SU-DHL-6 (cell line): ENCODE measurements at regions not wholly inside any gene's neighbourhood (a gene's known extent, or its start where the extent isn't known, plus 50 kb on each side); places are given as distances from the start of the nearest gene placed in this dataset.

Experiments
- H2AFZ ChIP-seq: fragments of 200-600 bp; sonication (generic); 2 replicates; pipeline ENCODE4 v1.6.1; 2014; ENCODE audit warnings: low read depth, mild to moderate bottlenecking, moderate library complexity, mixed read lengths, antibody characterized with exemption, low read length; ENCODE audit not compliant: severe bottlenecking
- H3F3A ChIP-seq: fragments of 200-600 bp; shearing (Covaris generic); 2 replicates; pipeline ENCODE4 v1.6.0; 2016; ENCODE audit warnings: antibody characterized with exemption, mild to moderate bottlenecking; ENCODE audit not compliant: insufficient read depth
- H3K27ac ChIP-seq: fragments of 200-600 bp; sonication (generic); 2 replicates; pipeline ENCODE4 v1.5.1; 2016; ENCODE audit warnings: low read depth, mild to moderate bottlenecking, low read length, moderate library complexity, mixed read lengths
- H3K27me3 ChIP-seq: fragments of 200-600 bp; sonication (generic), shearing (Covaris generic); 2 replicates; pipeline ENCODE4 v1.6.0; 2014; ENCODE audit warnings: mild to moderate bottlenecking, low read length
- H3K36me3 ChIP-seq: fragments of 200-600 bp; sonication (generic); 2 replicates; pipeline ENCODE4 v1.6.1; 2014; ENCODE audit warnings: mild to moderate bottlenecking, low read length, mixed read lengths
- H3K4me2 ChIP-seq: fragments of 300-600, 200-600 bp; shearing (Covaris generic), sonication (generic); 2 replicates; pipeline ENCODE4 v1.6.0; 2014; ENCODE audit warnings: low read length, low read depth, mild to moderate bottlenecking; ENCODE audit not compliant: poor library complexity, severe bottlenecking
- H3K4me3 ChIP-seq: fragments of 200-600 bp; sonication (generic); 2 replicates; pipeline ENCODE4 v1.5.1; 2014; ENCODE audit warnings: antibody characterized with exemption, low read length, mild to moderate bottlenecking, mixed read lengths; ENCODE audit not compliant: insufficient read depth, poor library complexity, severe bottlenecking
- H3K79me2 ChIP-seq: fragments of 200-600 bp; sonication (generic); 2 replicates; pipeline ENCODE4 v1.6.1; 2014; ENCODE audit warnings: mild to moderate bottlenecking, low read length, moderate library complexity; ENCODE audit not compliant: insufficient read depth
- H3K9ac ChIP-seq: fragments of 200-600 bp; sonication (generic); 2 replicates; pipeline ENCODE4 v1.7.0; 2014; ENCODE audit warnings: mild to moderate bottlenecking, low read length
- H3K9me2 ChIP-seq: fragments of 200-600 bp; sonication (generic); replicated peaks from 2 replicates; pipeline ENCODE4 v1.6.1; 2014; ENCODE audit warnings: low read length; ENCODE audit not compliant: insufficient read depth
- H3K9me3 ChIP-seq: fragments of 200-600 bp; sonication (generic); 2 replicates; pipeline ENCODE4 v1.6.1; 2014; ENCODE audit warnings: low read length, mixed read lengths; ENCODE audit not compliant: insufficient read depth
- H4K20me1 ChIP-seq: fragments of 200-600 bp; sonication (generic); 2 replicates; pipeline ENCODE4 v1.6.1; 2014; ENCODE audit warnings: low read depth, mild to moderate bottlenecking, antibody characterized with exemption, low read length, moderate library complexity, mixed read lengths
- EZH2phosphoT487 ChIP-seq: fragments of 200-600 bp; sonication (generic), shearing (Covaris generic); conservative IDR thresholded peaks from 2 replicates; pipeline ENCODE4 v1.6.1; 2018; ENCODE audit warnings: mild to moderate bottlenecking, antibody characterized with exemption, low read length, moderate library complexity, mixed read lengths
- TF ChIP-seq, protein P1 (sequence below): fragments of 200-600 bp; sonication (generic); IDR thresholded peaks from one replicate; pipeline ENCODE4 v1.5.1; 2017; ENCODE audit warnings: antibody characterized with exemption, mild to moderate bottlenecking, low read length, moderate library complexity; ENCODE audit not compliant: insufficient read depth, poor library complexity, severe bottlenecking

DNA sequence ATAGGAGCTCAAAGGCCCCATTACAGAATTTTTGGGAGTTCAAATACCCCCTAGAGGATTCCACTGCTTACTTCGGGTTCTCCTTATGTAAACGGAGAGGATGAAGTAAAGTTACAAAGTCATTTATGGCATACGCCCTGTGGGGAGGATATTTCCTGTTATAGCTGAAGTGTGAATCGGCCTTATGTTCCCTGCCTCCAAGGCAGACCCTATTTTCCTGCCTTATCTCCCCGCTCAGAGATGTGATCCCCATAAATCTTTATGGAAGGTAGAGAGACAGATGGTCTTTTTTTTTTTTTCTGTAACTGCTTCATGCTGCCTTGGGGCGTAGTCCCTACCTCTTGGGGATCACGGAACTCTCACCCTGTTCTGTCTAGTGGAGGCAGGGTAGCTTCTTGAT lies 56.0 kb upstream of the DHX15 start:
- no peaks in the 10 kb centered on the region for H3K27me3 ChIP-seq
- TF ChIP-seq EZH2phosphoT487: no peak

DNA sequence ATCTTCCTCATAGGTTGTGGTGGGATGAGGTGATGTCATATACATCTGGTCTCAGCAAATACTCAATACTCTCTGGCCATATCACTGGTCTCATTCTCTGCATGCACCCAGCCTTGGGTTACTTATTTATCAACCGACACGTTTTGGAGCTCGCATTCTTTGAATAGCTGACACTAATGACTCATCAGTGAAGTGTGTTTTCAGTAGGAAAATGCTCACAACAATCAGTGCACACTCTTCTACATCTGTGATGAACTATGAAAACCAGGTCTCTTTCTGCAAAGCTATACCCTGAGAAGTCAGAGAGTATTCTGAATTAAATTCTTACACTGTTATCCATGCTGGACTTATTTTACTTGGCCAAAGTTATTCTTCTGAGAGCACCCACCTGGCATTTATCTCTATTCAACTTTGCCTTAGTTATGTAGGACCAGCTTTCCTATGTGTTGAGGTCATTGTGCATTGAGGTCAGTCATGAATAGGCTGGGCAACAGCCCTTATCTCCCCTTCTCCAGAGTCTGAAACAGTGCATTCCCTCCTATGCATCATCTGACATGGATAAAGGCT lies 58.7 kb upstream of the DHX15 start:
- no peak overlapping the region for H3K27ac ChIP-seq
- H3K9me2 ChIP-seq: no peaks in the 10 kb centered on the region

More for the DNA sequence above, 56.0 kb upstream of the DHX15 start:
- H4K20me1 ChIP-seq: no peaks in the 10 kb centered on the region
- H3K4me2 ChIP-seq: no peak overlapping the region
- no peak overlapping the region for H2AFZ ChIP-seq
- no peaks in the 10 kb centered on the region for H3F3A ChIP-seq
- no peaks in the 10 kb centered on the region for H3K9me3 ChIP-seq
- no peaks in the 10 kb centered on the region for H3K9me2 ChIP-seq
- H3K36me3 ChIP-seq: no peaks in the 10 kb centered on the region
- no peak overlapping the region for H3K4me3 ChIP-seq
- H3K9ac ChIP-seq: no peak overlapping the region
- no peaks in the 10 kb centered on the region for H3K79me2 ChIP-seq
- H3K27ac ChIP-seq: no peak overlapping the region

DNA sequence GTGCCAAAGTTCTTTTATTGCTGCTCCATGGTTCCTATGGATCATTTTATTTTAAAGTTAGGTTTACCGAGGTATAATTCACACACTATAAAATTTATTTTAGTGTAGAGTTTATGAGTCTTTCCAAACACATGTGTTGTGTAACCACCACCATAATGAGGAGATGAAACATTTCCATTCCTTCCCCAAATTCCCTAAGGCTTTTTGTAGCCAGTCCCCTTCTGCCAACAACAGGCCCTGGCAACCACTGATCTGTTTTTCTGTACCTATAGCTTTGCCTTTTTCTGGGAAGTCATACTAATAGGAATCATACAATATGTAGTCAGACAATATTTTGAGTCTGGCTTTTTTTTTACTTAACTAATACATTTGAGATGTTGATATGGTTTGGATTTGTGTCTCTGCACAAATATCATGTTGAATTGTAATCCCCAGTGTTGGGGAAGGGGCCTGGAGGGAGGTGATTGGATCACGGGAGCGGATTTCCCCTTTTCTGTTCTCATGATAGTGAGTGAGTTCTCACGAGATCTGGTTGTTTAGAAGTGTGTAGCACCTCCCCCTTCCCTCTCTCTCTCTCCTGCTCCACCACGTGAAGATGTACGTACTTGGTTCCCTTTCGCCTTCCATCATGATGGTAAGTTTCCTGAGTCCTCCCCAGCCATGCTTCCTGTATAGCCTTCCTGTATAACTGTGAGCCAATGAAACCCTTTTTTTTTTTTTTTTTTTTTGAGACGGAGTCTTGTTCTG lies 59.6 kb upstream of the DHX15 start:
- Histone ChIP-seq H3K79me2 (no peaks in the 10 kb centered on the region), H4K20me1 (no peaks in the 10 kb centered on the region), H3F3A (no peaks in the 10 kb centered on the region), H3K27me3 (no peaks in the 10 kb centered on the region), H3K4me2 (no peak overlapping the region), H2AFZ (no peak overlapping the region), H3K4me3 (no peak overlapping the region), H3K27ac (no peak overlapping the region), H3K36me3 (no peaks in the 10 kb centered on the region), H3K9me2 (no peaks in the 10 kb centered on the region), H3K9me3 (no peaks in the 10 kb centered on the region), H3K9ac (no peak overlapping the region)
- no peak for TF ChIP-seq EZH2phosphoT487
- TF ChIP-seq, protein P1, sequence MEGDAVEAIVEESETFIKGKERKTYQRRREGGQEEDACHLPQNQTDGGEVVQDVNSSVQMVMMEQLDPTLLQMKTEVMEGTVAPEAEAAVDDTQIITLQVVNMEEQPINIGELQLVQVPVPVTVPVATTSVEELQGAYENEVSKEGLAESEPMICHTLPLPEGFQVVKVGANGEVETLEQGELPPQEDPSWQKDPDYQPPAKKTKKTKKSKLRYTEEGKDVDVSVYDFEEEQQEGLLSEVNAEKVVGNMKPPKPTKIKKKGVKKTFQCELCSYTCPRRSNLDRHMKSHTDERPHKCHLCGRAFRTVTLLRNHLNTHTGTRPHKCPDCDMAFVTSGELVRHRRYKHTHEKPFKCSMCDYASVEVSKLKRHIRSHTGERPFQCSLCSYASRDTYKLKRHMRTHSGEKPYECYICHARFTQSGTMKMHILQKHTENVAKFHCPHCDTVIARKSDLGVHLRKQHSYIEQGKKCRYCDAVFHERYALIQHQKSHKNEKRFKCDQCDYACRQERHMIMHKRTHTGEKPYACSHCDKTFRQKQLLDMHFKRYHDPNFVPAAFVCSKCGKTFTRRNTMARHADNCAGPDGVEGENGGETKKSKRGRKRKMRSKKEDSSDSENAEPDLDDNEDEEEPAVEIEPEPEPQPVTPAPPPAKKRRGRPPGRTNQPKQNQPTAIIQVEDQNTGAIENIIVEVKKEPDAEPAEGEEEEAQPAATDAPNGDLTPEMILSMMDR: no peak

More for the DNA sequence above, 58.7 kb upstream of the DHX15 start:
- Histone ChIP-seq H3K9ac (no peak overlapping the region), H4K20me1 (no peaks in the 10 kb centered on the region), H3K4me2 (no peak overlapping the region), H3K36me3 (no peaks in the 10 kb centered on the region), H3K9me3 (no peaks in the 10 kb centered on the region), H3K79me2 (no peaks in the 10 kb centered on the region), H3F3A (no peaks in the 10 kb centered on the region), H3K4me3 (no peak overlapping the region), H2AFZ (no peak overlapping the region), H3K27me3 (no peaks in the 10 kb centered on the region)
- TF ChIP-seq EZH2phosphoT487: no peak
- TF ChIP-seq, protein P1: no peak
